ENCODE measurements at regions not wholly inside any gene's neighbourhood (a gene's known extent, or its start where the extent isn't known, plus 50 kb on each side); places are given as distances from the start of the nearest gene placed in this dataset.

GRCh38 chr14:101176535-101177205, 273.1 kb upstream of the RTL1 start:
- DNase-seq: peak in 2 of 4 donors; percentile 16 to 60
- no peak overlapping the region for H3K4me3 ChIP-seq
- H3K9me3 ChIP-seq: peaks cover 0 to 6% of the 10 kb centered on the region in 2 donors
- H3K27ac ChIP-seq: no peak overlapping the region
- TF ChIP-seq CTCF (IDR thresholded peaks at IDR 0.05): no peak
- intact Hi-C loops (cut with DNase I): no loop called here
- H3K36me3 ChIP-seq: no peaks in the 10 kb centered on the region
- H3K4me1 ChIP-seq: no peaks in the 10 kb centered on the region
- H3K27me3 ChIP-seq: no peaks in the 10 kb centered on the region
- no peak for ATAC-seq

- H3K36me3 ChIP-seq: no peaks in the 10 kb centered on the region
- DNase-seq (peak in 1 of 4 donors; percentile 18), ATAC-seq (no peak)
- peaks cover 0 to 6% of the 10 kb centered on the region in 2 donors for H3K9me3 ChIP-seq
- no peak overlapping the region for H3K27ac ChIP-seq
- H3K4me3 ChIP-seq: no peak overlapping the region
- H3K4me1 ChIP-seq: no peaks in the 10 kb centered on the region
- intact Hi-C loops (cut with DNase I): no loop called here
- H3K27me3 ChIP-seq: no peaks in the 10 kb centered on the region
- TF ChIP-seq CTCF (IDR thresholded peaks at IDR 0.05): no peak
Observed at GRCh38 chr14:101177301-101177971, 273.9 kb upstream of the RTL1 start.

GRCh38 chr14:101178184-101179072, 274.9 kb upstream of the RTL1 start:
- ATAC-seq: no peak
- no peak overlapping the region for H3K27ac ChIP-seq
- H3K9me3 ChIP-seq: peaks cover 0 to 6% of the 10 kb centered on the region in 2 donors
- TF ChIP-seq CTCF (IDR thresholded peaks at IDR 0.05): no peak
- peaks cover 0 to 8% of the 10 kb centered on the region in 2 donors for H3K27me3 ChIP-seq
- DNase-seq: peak in 2 of 4 donors; percentile 10 to 53
- H3K36me3 ChIP-seq: no peaks in the 10 kb centered on the region
- intact Hi-C loops (cut with DNase I): no loop called here
- H3K4me1 ChIP-seq: no peaks in the 10 kb centered on the region
- no peak overlapping the region for H3K4me3 ChIP-seq

- intact Hi-C loops (cut with DNase I): no loop called here
- ATAC-seq (no peak), DNase-seq (peak in 2 of 4 donors; percentile 16 to 65)
- no peak for TF ChIP-seq CTCF (IDR thresholded peaks at IDR 0.05)
- Histone ChIP-seq H3K27ac (no peak overlapping the region), H3K4me3 (no peak overlapping the region), H3K9me3 (peaks cover 0 to 6% of the 10 kb centered on the region in 2 donors), H3K4me1 (no peaks in the 10 kb centered on the region), H3K27me3 (peaks cover 0 to 10% of the 10 kb centered on the region in 2 donors), H3K36me3 (no peaks in the 10 kb centered on the region)
Observed at GRCh38 chr14:101179691-101180211, 276.2 kb upstream of the RTL1 start.

All from left lung (tissue), 4 donors.